ENCODE measurements at regions not wholly inside any gene's neighbourhood (a gene's known extent, or its start where the extent isn't known, plus 50 kb on each side); places are given as distances from the start of the nearest gene placed in this dataset.

GRCh38 chr20:24756292-24757025 is 192.6 kb upstream of the CST7 start:
- H3K9me3 ChIP-seq (ENCODE audit: control insufficient read depth in 5 of 5, low read length in 5 of 5): peaks cover 0 to 10% (median 5%) of the 10 kb centered on the region in 5 donors
- H3K36me3 ChIP-seq (ENCODE audit: control insufficient read depth in 5 of 5, insufficient read depth in 5 of 5, low read length in 5 of 5): no peaks in the 10 kb centered on the region
- no peaks in the 10 kb centered on the region for H3K27me3 ChIP-seq (ENCODE audit: control insufficient read depth in 5 of 5, insufficient read depth in 4 of 5, low read length in 5 of 5)
- no peak overlapping the region for H3K9ac ChIP-seq (ENCODE audit: low read length in 5 of 5)
- peaks cover 0 to 24% (median 5%) of the 10 kb centered on the region in 5 donors for H3K4me1 ChIP-seq (ENCODE audit: control insufficient read depth in 5 of 5, insufficient read depth in 5 of 5, low read length in 5 of 5)
- peak overlapping the region; percentile 43 for H3K27ac ChIP-seq (ENCODE audit: low read depth, low read length)
- no peak overlapping the region for H3K4me3 ChIP-seq (ENCODE audit: low read depth in 1 of 5, low read length in 5 of 5)

- H3K9ac ChIP-seq (ENCODE audit: low read length in 5 of 5): no peak overlapping the region
- peaks cover 0 to 11% (median 2%) of the 10 kb centered on the region in 5 donors for H3K27me3 ChIP-seq (ENCODE audit: control insufficient read depth in 5 of 5, insufficient read depth in 4 of 5, low read length in 5 of 5)
- H3K27ac ChIP-seq (ENCODE audit: low read depth, low read length): no peak overlapping the region
- peaks cover 0 to 4% (median 0%) of the 10 kb centered on the region in 5 donors for H3K4me1 ChIP-seq (ENCODE audit: control insufficient read depth in 5 of 5, insufficient read depth in 5 of 5, low read length in 5 of 5)
- peaks cover 0 to 13% (median 5%) of the 10 kb centered on the region in 5 donors for H3K9me3 ChIP-seq (ENCODE audit: control insufficient read depth in 5 of 5, low read length in 5 of 5)
- no peaks in the 10 kb centered on the region for H3K36me3 ChIP-seq (ENCODE audit: control insufficient read depth in 5 of 5, insufficient read depth in 5 of 5, low read length in 5 of 5)
- H3K4me3 ChIP-seq (ENCODE audit: low read depth in 1 of 5, low read length in 5 of 5): no peak overlapping the region
Measured at GRCh38 chr20:24761220-24762065, 187.6 kb upstream of the CST7 start.

GRCh38 chr20:24762371-24762770 is 186.7 kb upstream of the CST7 start:
- Histone ChIP-seq H3K4me1 (ENCODE audit: control insufficient read depth in 5 of 5, insufficient read depth in 5 of 5, low read length in 5 of 5) (no peaks in the 10 kb centered on the region), H3K36me3 (ENCODE audit: control insufficient read depth in 5 of 5, insufficient read depth in 5 of 5, low read length in 5 of 5) (no peaks in the 10 kb centered on the region), H3K4me3 (ENCODE audit: low read depth in 1 of 5, low read length in 5 of 5) (no peak overlapping the region), H3K27ac (ENCODE audit: low read depth, low read length) (no peak overlapping the region), H3K27me3 (ENCODE audit: control insufficient read depth in 5 of 5, insufficient read depth in 4 of 5, low read length in 5 of 5) (peaks cover 0 to 11% (median 2%) of the 10 kb centered on the region in 5 donors), H3K9ac (ENCODE audit: low read length in 5 of 5) (no peak overlapping the region), H3K9me3 (ENCODE audit: control insufficient read depth in 5 of 5, low read length in 5 of 5) (peaks cover 0 to 13% (median 5%) of the 10 kb centered on the region in 5 donors)

DNA sequence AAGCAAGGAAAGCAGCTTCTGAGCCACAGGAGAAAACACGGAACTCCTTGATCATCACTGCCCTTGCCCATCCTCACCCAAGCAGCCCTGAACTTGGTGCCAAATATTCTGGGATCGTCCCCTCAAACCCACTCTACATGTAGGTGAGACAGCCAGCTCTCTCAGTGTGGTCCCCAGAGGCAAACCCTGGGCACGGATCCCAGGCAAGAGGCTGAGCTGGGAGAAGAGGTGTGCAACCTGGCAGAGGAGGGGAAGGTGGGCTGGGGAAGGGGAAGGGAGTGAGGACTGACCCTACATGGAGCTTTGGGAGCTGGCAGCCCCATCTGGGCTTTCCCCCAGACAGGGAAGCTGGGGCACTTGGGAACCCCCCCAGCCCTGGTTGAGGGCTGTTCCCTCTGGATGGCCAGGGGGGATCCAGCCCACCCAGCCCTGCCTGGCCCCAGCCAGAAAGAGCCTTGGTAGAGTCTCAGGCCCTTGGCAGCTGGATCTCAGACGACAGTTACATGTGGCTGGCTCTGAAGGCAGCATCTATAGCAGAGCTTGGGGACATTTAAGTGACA is 186.2 kb upstream of the CST7 start:
- Histone ChIP-seq H3K36me3 (ENCODE audit: control insufficient read depth in 5 of 5, insufficient read depth in 5 of 5, low read length in 5 of 5) (no peaks in the 10 kb centered on the region), H3K27ac (ENCODE audit: low read depth, low read length) (no peak overlapping the region), H3K9me3 (ENCODE audit: control insufficient read depth in 5 of 5, low read length in 5 of 5) (peaks cover 0 to 13% (median 5%) of the 10 kb centered on the region in 5 donors), H3K9ac (ENCODE audit: low read length in 5 of 5) (no peak overlapping the region), H3K4me1 (ENCODE audit: control insufficient read depth in 5 of 5, insufficient read depth in 5 of 5, low read length in 5 of 5) (no peaks in the 10 kb centered on the region), H3K27me3 (ENCODE audit: control insufficient read depth in 5 of 5, insufficient read depth in 4 of 5, low read length in 5 of 5) (peaks cover 0 to 11% (median 2%) of the 10 kb centered on the region in 5 donors), H3K4me3 (ENCODE audit: low read depth in 1 of 5, low read length in 5 of 5) (no peak overlapping the region)

DNA sequence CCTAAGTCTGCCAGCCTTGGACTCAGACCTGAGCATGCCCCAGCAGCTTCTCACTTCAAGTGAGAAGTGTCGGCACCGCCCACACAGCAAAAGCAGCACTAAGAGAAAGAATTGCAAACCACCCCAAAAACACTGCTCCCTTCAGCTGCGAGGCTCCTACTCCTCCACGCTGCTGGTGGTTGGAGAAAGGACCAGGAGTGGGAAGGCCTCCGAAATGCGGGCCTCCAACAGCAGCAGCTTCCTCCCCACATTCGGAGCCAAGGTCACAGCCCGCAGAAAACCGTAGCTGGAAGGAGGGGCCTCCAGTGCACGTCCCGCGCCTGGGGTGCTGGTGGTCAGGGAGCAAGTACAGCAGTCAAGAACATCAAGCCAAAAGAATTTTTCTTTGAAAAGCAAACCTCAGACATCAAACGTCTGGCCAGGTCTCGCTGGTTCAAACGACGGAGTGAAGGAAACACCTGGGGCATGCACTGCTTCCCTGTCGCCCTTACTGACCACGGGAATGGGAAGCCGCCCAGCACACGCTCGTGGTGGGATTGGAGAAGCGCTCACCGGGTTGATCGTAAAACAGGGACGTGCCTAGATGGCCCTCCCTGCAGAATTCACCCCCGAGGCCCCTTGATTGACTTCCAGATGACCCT is 185.6 kb upstream of the CST7 start:
- Histone ChIP-seq H3K9ac (ENCODE audit: low read length in 5 of 5) (no peak overlapping the region), H3K27me3 (ENCODE audit: control insufficient read depth in 5 of 5, insufficient read depth in 4 of 5, low read length in 5 of 5) (peaks cover 0 to 11% (median 2%) of the 10 kb centered on the region in 5 donors), H3K4me3 (ENCODE audit: low read depth in 1 of 5, low read length in 5 of 5) (no peak overlapping the region), H3K36me3 (ENCODE audit: control insufficient read depth in 5 of 5, insufficient read depth in 5 of 5, low read length in 5 of 5) (no peaks in the 10 kb centered on the region), H3K27ac (ENCODE audit: low read depth, low read length) (no peak overlapping the region), H3K4me1 (ENCODE audit: control insufficient read depth in 5 of 5, insufficient read depth in 5 of 5, low read length in 5 of 5) (no peaks in the 10 kb centered on the region), H3K9me3 (ENCODE audit: control insufficient read depth in 5 of 5, low read length in 5 of 5) (peaks cover 0 to 13% (median 5%) of the 10 kb centered on the region in 5 donors)

DNA sequence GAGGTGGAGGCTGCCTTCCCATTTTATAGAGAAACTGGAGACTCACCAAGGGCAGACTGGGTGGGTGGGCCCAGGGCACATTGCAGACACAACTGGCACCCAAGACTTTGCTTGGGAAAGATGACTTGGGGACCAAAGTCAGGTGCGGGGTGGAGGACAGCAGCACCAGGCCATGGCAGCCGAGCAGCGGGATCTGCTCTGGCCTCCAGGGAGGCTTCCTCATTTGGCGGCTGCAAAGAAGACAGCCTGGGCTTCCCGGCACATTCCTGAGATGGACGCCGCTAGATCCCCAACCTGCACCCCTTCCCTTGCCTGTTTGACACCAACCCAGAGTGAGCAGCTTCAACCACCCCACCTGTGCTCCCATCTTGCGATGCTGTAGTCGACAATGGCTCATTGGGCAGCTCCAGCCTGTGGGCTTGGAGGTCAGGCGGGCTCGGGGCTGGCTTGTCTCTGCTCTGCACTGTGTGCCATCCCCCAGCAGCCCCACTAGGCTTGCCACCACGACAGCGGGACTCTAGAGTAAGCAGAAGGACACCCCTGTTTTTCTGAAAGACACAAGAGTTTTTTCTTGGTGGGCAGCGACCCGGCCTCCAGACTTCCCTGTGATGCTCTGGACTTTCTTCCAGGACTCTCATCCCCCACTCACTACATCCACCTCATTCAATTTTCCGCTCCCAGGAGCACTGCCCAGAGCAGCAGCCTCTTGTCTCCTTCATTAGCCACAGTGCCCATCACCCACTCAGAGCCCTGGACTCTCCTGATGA is 184.9 kb upstream of the CST7 start:
- no peaks in the 10 kb centered on the region for H3K36me3 ChIP-seq (ENCODE audit: control insufficient read depth in 5 of 5, insufficient read depth in 5 of 5, low read length in 5 of 5)

DNA sequence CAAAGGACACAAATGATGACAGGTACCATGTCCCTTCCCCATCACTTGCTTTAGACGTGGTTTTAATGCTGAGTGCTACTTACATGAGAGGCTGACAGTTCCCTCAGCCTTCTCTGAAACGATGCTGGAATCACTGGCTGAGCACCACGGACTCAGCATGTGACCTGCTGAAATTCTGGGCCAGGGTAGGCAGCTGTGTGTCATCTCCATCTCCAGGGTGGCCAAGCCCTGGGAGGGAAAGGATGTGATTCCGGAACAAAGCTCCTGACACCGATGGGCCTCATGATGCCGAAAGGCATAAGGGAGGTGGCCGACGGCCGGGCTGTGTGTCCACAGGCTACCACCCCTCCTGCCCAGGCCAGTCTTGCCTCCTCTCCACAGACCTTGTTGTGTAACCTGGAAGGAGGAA is 184.3 kb upstream of the CST7 start:
- Histone ChIP-seq H3K27me3 (ENCODE audit: control insufficient read depth in 5 of 5, insufficient read depth in 4 of 5, low read length in 5 of 5) (peaks cover 0 to 11% (median 2%) of the 10 kb centered on the region in 5 donors), H3K9me3 (ENCODE audit: control insufficient read depth in 5 of 5, low read length in 5 of 5) (peaks cover 0 to 13% (median 4%) of the 10 kb centered on the region in 5 donors), H3K4me3 (ENCODE audit: low read depth in 1 of 5, low read length in 5 of 5) (no peak overlapping the region), H3K36me3 (ENCODE audit: control insufficient read depth in 5 of 5, insufficient read depth in 5 of 5, low read length in 5 of 5) (no peaks in the 10 kb centered on the region), H3K4me1 (ENCODE audit: control insufficient read depth in 5 of 5, insufficient read depth in 5 of 5, low read length in 5 of 5) (no peaks in the 10 kb centered on the region), H3K9ac (ENCODE audit: low read length in 5 of 5) (no peak overlapping the region), H3K27ac (ENCODE audit: low read depth, low read length) (no peak overlapping the region)

More for the DNA sequence above, 184.9 kb upstream of the CST7 start:
- peaks cover 0 to 13% (median 5%) of the 10 kb centered on the region in 5 donors for H3K9me3 ChIP-seq (ENCODE audit: control insufficient read depth in 5 of 5, low read length in 5 of 5)
- H3K27ac ChIP-seq (ENCODE audit: low read depth, low read length): no peak overlapping the region
- no peak overlapping the region for H3K4me3 ChIP-seq (ENCODE audit: low read depth in 1 of 5, low read length in 5 of 5)
- H3K9ac ChIP-seq (ENCODE audit: low read length in 5 of 5): no peak overlapping the region
- peaks cover 0 to 11% (median 2%) of the 10 kb centered on the region in 5 donors for H3K27me3 ChIP-seq (ENCODE audit: control insufficient read depth in 5 of 5, insufficient read depth in 4 of 5, low read length in 5 of 5)
- H3K4me1 ChIP-seq (ENCODE audit: control insufficient read depth in 5 of 5, insufficient read depth in 5 of 5, low read length in 5 of 5): no peaks in the 10 kb centered on the region

DNA sequence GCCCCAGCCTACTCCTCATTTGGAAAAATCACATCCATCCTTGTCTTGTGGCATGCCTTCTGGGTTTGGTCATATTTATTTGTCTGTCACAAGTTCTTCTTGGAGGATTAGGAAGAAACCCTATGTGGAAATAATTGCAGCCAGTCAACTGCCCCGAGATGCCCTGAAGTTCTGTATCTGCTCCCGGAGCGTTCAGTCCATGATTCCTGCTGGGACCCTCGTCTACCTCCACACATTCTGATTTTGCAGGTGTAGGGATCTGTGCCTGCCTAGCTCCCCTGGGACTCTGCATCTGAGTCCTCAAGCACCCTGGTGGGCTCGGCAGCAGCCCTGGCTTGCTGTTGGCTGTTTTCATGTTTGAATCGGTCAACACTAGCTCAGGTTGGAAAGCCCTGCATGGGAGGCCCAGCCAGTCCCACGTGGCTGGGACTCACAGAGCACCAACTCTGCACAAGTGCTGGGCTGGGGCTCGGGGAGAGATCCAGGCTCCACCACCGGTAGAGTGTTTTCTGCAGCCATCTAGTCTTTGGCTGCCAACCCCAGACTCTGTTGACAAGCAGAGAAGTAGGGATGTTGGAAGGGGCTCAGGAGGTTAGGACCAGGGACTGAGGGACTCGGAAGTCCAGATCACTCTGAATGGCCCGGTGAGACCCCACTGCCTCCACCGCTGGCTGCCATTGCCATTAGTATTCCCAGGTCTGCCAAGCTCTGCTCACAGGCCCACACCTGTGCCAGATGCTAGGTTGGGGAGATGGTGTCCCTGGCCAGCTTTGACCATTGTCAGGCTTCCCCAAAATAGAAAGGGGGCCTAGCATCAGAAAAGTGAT is 183.5 kb upstream of the CST7 start:
- Histone ChIP-seq H3K27me3 (ENCODE audit: control insufficient read depth in 5 of 5, insufficient read depth in 4 of 5, low read length in 5 of 5) (peaks cover 0 to 11% (median 4%) of the 10 kb centered on the region in 5 donors), H3K36me3 (ENCODE audit: control insufficient read depth in 5 of 5, insufficient read depth in 5 of 5, low read length in 5 of 5) (no peaks in the 10 kb centered on the region)

More for the DNA sequence above, 183.5 kb upstream of the CST7 start:
- Histone ChIP-seq H3K9me3 (ENCODE audit: control insufficient read depth in 5 of 5, low read length in 5 of 5) (peaks cover 0 to 11% (median 1%) of the 10 kb centered on the region in 5 donors), H3K4me3 (ENCODE audit: low read depth in 1 of 5, low read length in 5 of 5) (no peak overlapping the region), H3K27ac (ENCODE audit: low read depth, low read length) (no peak overlapping the region), H3K4me1 (ENCODE audit: control insufficient read depth in 5 of 5, insufficient read depth in 5 of 5, low read length in 5 of 5) (no peaks in the 10 kb centered on the region), H3K9ac (ENCODE audit: low read length in 5 of 5) (no peak overlapping the region)
